A549 (cell line): ENCODE measurements at regions not wholly inside any gene's neighbourhood (a gene's known extent, or its start where the extent isn't known, plus 50 kb on each side); places are given as distances from the start of the nearest gene placed in this dataset.

Source experiments
- CHD4 ChIP-seq: fragments of 200-600 bp; sonication (generic); IDR thresholded peaks from 2 replicates; pipeline ENCODE4 v1.6.1; 2016; ENCODE audit warnings: antibody characterized with exemption, mild to moderate bottlenecking, borderline replicate concordance
- ESRRA ChIP-seq: fragments of 150-350 bp; IDR thresholded peaks from 2 replicates; pipeline ENCODE4 v1.6.1; 2014; ENCODE audit warnings: mild to moderate bottlenecking, low read length, borderline replicate concordance
- HDAC2 ChIP-seq: fragments of 200-600 bp; sonication (generic); IDR thresholded peaks from 2 replicates; pipeline ENCODE4 v1.6.1; 2016
- MAFK ChIP-seq: fragments of 450-650 bp; IDR thresholded peaks from 2 replicates; pipeline ENCODE4 v1.6.1; 2014; ENCODE audit not compliant: partially characterized antibody
- RNF2 ChIP-seq: fragments of 200-600 bp; sonication (generic); IDR thresholded peaks from 2 replicates; pipeline ENCODE4 v1.6.1; 2016; ENCODE audit warnings: low read depth, mild to moderate bottlenecking, antibody characterized with exemption, moderate library complexity, borderline replicate concordance
- TF ChIP-seq, protein P1 (sequence below): IDR thresholded peaks from 2 replicates; pipeline ENCODE4 v1.6.1; 2012
- TF ChIP-seq, protein P2 (sequence below): fragments of 200-600 bp; sonication (generic); IDR thresholded peaks from 2 replicates; pipeline ENCODE4 v1.6.1; 2016; ENCODE audit warnings: antibody characterized with exemption, mild to moderate bottlenecking, moderate library complexity
- TF ChIP-seq, protein P3 (sequence below): fragments of >200 bp; sonication (Bioruptor Twin); formaldehyde crosslinking; IDR thresholded peaks from 3 replicates; pipeline ENCODE4 v1.5.1; 2016

DNA sequence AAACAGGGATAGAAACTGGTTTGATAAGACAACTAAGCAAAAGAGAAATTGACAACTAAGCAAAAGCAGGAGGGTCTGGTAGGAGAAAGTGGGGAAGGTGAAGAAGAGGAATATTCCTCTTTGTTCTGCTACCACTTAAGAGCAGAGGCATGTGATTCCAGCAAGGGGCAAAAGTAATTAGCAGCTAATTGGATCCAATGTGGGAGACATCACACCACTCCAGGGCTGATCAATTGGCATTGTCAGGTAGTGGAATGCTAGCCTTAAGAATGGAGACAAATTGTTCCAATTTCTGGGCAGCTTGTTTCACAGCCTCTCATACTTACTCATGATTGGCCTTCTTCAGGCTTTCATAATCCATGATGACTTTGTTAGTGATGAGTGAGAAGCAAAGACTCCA lies 547.1 kb upstream of the GCFC2 start:
- TF ChIP-seq HDAC2 = no peak
- TF ChIP-seq MAFK = no peak
- no peak for TF ChIP-seq CHD4
- TF ChIP-seq RNF2 = no peak
- no peak for TF ChIP-seq ESRRA
- TF ChIP-seq, protein P1, sequence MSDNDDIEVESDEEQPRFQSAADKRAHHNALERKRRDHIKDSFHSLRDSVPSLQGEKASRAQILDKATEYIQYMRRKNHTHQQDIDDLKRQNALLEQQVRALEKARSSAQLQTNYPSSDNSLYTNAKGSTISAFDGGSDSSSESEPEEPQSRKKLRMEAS = no peak
- TF ChIP-seq, protein P2, sequence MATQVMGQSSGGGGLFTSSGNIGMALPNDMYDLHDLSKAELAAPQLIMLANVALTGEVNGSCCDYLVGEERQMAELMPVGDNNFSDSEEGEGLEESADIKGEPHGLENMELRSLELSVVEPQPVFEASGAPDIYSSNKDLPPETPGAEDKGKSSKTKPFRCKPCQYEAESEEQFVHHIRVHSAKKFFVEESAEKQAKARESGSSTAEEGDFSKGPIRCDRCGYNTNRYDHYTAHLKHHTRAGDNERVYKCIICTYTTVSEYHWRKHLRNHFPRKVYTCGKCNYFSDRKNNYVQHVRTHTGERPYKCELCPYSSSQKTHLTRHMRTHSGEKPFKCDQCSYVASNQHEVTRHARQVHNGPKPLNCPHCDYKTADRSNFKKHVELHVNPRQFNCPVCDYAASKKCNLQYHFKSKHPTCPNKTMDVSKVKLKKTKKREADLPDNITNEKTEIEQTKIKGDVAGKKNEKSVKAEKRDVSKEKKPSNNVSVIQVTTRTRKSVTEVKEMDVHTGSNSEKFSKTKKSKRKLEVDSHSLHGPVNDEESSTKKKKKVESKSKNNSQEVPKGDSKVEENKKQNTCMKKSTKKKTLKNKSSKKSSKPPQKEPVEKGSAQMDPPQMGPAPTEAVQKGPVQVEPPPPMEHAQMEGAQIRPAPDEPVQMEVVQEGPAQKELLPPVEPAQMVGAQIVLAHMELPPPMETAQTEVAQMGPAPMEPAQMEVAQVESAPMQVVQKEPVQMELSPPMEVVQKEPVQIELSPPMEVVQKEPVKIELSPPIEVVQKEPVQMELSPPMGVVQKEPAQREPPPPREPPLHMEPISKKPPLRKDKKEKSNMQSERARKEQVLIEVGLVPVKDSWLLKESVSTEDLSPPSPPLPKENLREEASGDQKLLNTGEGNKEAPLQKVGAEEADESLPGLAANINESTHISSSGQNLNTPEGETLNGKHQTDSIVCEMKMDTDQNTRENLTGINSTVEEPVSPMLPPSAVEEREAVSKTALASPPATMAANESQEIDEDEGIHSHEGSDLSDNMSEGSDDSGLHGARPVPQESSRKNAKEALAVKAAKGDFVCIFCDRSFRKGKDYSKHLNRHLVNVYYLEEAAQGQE = no peak
- TF ChIP-seq, protein P3, sequence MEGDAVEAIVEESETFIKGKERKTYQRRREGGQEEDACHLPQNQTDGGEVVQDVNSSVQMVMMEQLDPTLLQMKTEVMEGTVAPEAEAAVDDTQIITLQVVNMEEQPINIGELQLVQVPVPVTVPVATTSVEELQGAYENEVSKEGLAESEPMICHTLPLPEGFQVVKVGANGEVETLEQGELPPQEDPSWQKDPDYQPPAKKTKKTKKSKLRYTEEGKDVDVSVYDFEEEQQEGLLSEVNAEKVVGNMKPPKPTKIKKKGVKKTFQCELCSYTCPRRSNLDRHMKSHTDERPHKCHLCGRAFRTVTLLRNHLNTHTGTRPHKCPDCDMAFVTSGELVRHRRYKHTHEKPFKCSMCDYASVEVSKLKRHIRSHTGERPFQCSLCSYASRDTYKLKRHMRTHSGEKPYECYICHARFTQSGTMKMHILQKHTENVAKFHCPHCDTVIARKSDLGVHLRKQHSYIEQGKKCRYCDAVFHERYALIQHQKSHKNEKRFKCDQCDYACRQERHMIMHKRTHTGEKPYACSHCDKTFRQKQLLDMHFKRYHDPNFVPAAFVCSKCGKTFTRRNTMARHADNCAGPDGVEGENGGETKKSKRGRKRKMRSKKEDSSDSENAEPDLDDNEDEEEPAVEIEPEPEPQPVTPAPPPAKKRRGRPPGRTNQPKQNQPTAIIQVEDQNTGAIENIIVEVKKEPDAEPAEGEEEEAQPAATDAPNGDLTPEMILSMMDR = no peak
